Activated gamma-delta T cell treated with anti-CD3 and anti-CD28 coated beads, Interleukin-2, amount 50 U/mL, for 16 hours (primary cell): ENCODE measurements at regions not wholly inside any gene's neighbourhood (a gene's known extent, or its start where the extent isn't known, plus 50 kb on each side); places are given as distances from the start of the nearest gene placed in this dataset.

Experiments used
- DNase-seq: peaks from one replicate; pipeline ENCODE4 v3.0.0-alpha.2; 2020; ENCODE audit warnings: low read depth

DNA sequence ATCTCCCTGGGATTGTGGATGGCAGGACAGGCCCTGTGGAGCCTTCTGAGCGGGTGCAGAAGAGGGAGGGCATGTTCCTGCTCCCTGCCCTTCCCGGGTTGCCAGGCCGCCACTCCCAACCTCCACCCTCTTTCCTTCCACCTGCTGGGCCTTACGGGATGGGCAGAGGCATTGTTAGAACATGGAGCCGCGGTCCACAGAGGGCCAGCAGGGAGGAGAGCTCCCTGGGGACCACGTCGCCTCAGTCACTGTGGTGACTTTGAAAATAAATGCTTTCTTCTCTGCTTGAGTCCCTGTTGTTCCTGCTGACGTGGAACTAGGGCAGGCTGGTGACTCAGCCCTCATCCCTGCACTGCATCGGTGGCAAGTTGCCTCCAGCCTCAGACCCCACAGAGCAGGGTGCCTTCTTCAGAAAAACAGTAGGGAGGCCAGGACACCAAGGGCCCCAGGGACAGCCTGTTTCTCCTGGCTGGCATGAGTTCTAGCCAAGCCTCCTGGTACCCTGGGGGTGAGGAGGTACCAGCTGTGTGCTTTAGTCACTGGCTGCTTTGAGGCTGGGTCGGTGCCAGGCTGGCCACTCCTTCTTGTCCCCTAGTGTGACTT lies 224.9 kb downstream of the SEC14L1 start:
- no peak for DNase-seq

DNA sequence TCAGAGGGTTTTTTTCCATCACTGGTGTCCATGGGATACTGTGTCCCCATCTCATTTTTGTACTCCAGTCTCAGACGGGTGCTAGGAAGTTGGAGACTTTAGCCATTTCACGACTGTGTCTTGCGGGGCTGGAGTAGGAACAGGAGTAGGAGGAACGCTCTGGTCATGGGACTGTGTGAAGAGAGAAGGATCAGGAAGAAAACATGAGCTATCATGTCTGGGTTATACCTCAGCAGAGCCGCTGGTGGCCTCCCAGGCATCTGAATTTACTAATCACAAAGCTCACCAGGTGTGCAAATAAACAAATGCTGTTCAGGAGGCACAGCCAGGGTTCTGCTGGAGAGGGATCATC lies 225.4 kb downstream of the SEC14L1 start:
- DNase-seq: no peak

DNA sequence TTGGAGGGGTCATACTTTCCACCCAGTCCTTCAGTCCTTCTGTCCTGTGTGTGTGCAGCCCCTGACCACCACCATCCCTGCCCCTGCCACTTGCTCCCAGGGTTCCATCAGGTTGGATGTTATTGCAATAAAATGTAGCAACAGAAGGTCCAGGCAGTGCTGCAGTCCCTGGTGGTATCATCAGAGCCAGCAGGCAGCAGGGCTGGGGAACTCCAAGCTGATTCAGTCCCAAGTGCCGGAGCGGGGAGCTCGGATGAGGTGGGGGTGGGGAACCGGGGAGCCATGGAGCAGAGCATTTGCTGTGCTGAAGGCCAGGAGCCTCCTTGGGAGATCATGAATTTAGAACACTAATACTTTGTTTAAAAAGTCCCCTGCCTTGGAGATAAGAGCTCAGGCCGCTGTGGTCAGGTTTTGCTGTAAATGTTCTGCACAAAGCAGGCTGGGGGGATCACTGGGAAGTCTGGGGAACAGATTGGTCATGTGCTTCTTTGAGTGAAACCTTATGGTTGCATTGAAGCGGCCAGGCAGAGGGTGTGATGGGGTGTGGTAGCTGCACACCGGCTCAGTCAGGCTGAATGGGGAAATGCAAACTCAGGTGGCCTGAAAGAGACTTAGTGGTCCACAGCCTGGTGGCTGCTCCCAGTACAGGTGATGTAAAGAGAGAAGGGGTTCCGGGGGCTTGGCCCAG lies 225.9 kb downstream of the SEC14L1 start:
- DNase-seq: no peak

DNA sequence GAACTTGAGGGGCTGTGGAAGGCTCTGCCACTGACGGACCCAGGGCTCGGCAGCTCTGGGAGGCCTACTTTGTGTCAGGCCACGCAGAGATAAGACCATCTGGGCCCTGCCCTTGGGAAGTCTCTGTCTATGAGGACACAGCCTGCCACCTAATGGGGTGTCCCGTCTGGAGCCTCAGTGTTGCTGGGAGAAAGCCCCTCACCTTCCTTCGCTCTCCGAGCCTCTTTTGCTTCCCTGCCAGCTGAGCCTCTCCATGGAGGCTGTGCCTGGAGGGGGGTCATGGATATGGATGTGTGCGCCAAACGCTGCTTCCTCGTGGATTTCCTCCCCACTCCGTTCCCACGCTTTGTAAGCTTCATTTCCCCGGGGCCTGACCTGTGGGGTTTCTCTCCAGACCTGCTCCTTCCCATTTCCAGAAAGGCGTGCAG lies 228.8 kb downstream of the SEC14L1 start:
- no peak for DNase-seq

DNA sequence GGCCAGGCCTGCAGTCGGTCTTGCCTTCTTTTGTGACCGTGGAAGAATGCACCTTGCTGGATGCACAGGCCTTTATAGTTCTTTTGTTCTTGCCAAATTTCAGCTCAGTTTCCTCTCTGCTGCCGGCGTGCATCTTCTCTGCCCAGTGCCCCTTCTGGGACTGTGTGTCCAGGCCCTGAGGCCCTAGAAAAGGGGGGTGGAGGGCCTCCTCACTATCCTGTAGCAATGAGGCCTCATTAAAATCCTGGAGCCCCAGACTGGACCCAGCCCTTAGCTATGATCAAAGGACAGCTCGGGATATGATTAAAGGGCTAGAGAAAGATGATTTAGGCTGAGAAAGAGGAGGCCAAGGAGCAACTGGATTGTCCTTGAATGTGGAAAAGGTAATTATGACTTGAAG lies 229.8 kb downstream of the SEC14L1 start:
- no peak for DNase-seq

DNA sequence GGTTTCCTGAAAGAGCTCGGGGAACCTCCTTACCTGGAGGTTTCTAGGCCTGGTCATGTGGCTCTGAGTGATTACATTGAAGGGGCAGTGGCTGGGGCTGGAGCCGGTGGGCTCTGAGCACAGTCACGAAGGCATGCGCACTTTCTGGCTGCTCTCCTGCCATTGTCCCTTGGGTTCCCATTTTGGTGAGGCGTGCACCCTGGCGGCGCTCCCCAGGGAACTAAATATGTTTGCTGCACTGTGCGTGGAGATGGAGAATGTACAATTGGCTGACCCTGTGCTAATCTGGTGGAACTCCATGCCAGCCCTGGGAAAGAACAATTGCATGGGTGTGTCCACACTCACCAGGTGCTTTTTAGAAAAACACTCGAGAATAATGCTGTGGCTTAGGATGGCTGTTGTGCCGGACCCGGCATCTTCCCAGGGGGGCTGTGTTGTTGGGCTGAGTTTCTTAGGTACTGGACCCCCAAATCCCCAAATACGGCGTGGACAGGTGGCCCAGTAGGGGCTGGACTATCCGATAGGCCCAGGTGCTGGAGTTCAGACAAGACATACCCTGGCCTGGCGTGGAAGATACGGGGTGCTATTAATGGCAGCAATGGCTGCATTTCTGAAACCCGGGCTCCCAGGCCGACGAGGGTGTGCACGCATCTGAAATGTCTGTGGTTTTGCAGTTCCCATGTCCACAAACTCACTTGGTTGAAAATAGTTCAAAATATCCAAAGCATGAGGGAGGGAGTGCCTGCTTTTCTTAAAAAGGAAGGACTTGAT lies 230.5 kb downstream of the SEC14L1 start:
- DNase-seq: no peak

DNA sequence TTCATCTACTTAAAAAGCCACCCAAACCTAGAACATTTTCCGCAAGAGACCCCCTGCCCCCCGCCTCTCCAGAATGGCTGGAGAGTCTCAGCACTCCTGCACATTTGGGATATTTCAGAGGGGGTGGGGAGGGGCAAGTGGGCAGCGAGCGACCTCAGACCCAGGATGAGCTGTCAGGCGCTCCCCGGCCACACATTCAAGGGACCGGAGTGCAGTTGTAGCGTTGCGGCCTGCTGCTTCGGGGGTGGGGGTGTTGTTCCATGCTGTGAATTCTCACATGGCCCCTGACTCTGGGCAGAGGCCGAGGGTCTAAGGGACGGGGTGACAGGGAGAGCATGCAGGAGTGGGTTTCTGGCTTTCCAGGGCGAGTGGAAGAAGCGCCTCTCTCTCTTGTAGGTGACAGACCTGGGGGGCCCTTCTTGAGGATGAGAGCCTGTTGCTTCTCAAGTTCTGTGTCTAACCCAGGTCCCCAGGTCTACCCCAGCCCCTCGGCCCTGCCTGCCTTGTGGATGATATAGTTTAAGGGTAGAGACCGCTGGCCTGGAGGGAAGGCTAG lies 231.2 kb downstream of the SEC14L1 start:
- no peak for DNase-seq

DNA sequence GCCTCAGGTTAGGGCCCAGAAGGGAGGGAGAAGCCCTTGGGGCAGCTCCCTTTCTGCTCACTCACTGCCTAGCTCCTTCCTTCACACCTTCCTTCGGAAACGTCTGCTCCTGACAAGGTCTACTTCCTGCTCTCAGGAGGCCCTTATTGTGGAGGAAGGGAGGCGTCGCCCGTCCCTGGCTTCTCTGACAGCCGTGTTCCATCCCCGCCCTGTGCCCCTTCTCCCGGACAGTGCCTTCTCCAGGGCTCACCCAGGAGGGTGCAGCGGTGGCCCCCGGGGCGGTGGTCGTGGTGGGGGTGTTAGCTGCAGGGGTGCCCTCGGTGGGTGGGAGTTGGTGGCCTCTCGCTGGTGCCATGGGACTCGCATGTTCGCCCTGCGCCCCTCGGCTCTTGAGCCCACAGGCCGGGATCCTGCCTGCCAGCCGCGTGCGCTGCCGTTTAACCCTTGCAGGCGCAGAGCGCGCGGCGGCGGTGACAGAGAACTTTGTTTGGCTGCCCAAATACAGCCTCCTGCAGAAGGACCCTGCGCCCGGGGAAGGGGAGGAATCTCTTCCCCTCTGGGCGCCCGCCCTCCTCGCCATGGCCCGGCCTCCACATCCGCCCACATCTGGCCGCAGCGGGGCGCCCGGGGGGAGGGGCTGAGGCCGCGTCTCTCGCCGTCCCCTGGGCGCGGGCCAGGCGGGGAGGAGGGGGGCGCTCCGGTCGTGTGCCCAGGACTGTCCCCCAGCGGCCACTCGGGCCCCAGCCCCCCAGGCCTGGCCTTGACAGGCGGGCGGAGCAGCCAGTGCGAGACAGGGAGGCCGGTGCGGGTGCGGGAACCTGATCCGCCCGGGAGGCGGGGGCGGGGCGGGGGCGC lies 231.9 kb downstream of the SEC14L1 start:
- DNase-seq: no peak

DNA sequence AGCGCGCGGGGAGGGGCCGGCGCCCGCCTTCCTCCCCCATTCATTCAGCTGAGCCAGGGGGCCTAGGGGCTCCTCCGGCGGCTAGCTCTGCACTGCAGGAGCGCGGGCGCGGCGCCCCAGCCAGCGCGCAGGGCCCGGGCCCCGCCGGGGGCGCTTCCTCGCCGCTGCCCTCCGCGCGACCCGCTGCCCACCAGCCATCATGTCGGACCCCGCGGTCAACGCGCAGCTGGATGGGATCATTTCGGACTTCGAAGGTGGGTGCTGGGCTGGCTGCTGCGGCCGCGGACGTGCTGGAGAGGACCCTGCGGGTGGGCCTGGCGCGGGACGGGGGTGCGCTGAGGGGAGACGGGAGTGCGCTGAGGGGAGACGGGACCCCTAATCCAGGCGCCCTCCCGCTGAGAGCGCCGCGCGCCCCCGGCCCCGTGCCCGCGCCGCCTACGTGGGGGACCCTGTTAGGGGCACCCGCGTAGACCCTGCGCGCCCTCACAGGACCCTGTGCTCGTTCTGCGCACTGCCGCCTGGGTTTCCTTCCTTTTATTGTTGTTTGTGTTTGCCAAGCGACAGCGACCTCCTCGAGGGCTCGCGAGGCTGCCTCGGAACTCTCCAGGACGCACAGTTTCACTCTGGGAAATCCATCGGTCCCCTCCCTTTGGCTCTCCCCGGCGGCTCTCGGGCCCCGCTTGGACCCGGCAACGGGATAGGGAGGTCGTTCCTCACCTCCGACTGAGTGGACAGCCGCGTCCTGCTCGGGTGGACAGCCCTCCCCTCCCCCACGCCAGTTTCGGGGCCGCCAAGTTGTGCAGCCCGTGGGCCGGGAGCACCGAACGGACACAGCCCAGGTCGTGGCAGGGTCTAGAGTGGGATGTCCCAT lies 232.8 kb downstream of the SEC14L1 start:
- no peak for DNase-seq

DNA sequence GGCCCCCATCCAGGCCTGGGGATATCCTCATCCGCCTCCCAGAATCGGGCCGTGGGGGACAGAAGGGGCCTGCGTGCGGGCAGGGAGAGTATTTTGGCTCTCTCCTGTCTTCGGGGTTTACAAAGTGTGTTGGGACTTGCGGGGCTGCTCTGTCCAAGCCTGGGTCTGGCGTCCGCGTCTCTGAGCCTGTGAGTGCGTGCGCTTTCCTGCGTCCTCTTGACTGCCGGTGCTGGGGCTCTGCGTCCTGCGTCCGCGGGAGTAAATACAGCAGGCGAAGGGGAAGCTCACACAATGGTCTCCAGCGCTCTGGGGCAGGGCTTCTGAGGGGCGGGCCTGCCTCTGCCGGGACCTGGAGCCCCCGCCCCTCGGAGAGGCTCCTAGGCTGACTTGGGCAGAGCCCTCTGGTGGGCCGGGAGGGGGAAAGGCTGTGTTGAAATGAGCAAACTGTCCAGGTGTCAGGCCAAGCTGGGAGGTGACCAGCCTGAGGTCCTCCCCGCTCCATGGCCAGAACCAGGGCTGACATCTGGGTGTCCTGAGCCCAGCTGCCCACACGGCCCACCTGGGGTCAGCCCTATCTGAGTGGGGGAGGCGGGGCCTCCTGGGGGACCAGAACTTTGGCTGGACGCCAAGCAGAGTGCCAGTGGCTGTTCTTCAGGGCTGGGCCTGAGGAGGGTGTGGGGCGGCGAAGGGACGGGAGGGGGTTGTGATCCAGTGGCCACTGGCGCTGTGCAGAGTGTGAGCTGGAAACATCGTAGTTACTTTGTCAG lies 233.6 kb downstream of the SEC14L1 start:
- peak; percentile 62 for DNase-seq

DNA sequence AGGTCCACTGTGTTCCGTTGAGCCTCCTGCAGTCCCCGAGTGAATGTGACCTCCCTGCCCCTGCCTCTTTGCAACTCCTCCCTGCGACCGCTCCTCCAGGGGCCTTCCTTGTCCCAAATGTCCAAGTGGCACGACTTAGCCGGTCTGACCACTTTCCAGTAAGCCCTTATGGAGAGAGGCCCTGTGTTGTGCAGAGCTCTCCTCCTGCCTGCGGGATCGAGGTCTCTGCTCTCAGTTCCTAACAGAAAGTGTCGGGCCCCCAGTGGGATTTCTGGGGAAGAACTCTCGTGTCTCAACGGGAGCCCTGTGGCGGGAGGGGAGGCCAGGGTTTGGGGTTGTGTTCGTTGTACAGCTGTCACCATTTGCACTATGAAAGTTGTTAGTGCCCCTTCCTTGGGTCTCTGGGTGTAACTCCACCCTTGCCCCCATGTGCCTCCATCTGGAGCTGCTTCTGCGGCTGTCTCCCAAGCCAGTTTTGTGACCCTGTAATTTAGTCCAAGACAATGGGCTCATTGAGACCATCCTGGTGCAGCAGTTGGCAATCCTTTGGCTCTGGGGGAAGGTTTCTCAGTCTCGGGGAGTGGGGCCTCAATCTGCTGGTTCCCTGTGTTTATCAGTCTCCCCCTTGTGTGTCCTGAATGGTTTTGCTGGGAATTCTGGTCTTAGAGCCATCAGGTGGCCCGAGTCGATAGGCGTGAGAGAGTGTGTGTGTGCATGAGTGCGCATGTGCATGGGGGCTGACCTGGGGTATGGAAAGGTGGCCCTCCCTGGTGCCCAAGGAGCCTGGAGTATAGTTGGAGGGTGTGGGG lies 234.5 kb downstream of the SEC14L1 start:
- DNase-seq: no peak

DNA sequence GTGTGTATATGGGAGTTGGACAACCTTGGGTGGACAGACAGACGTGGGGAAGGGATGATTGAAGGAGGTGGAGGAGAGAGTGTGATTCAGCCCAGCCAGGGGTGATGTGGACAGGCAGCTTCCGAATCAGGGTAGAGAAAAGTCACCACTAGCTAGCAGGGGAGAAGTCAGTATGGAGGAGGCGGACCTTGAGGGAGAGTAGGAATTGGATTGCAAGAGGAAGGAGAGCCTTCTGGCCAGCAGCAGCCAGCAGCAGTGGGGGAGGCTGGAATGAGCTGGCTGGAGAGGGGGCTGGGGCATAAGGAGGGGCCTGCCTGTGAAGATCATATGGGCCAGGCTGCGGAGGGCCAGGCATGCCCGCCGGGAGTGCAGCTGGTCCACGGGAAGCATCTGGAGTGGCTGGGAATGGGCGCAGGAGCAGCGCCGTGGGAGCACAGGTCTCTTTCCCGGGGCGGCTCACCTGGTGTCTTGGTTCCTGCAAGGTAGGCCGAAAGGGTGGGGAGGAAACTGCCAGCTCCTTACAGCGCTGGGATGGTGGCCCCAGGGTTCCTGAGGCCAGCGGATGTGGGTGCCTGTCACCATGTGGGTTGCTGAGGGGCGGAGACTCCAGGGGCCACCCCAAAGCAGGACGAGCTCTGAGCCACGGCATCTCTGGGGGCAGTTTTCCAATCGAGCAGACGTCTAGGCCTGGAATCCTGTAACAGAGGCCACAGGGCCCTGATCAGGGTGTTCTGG lies 235.3 kb downstream of the SEC14L1 start:
- DNase-seq: peak; percentile 60

DNA sequence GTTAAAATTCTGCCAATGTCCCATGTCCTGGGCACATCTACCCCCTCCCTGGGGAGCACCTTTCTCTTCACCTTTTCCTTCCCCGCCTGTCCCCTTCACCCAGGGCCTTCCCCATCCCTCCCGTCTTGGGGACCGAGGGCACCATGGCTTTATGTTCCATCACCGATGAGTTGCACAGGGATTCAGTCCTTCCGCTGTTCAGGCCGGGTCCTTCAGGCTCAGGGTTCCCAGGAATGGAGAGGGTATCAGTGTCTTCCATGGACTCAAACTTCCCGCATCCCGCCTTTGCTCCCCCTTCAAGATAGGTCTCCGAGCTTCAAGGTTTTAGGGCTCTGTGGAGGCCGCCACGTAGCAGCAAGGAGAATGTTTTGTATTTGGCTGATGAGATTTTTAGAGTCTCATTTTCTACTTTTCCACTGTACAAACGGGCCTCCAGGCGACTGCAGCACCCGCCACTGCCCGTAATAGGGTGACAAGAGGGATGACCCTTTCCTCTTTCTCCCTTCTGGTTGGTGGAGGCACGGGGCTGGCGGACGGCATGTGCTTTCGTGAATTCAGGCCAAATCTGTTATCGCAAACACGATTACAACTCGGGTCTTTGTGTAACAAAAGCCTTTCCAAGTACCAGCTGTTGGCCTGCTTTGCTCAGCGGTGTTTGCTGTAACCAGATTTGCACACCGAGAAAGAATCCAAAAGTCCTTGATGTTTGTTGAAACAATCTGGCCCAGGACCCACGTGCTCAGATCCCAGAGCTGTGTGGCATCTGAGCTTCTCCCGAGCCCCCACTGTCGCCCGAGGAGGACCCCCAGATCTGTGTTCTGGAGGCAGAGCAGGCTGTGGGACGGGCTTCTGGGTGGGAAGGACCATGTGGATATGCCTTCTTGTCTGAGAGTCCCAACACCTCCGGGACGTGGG lies 236.3 kb downstream of the SEC14L1 start:
- no peak for DNase-seq

DNA sequence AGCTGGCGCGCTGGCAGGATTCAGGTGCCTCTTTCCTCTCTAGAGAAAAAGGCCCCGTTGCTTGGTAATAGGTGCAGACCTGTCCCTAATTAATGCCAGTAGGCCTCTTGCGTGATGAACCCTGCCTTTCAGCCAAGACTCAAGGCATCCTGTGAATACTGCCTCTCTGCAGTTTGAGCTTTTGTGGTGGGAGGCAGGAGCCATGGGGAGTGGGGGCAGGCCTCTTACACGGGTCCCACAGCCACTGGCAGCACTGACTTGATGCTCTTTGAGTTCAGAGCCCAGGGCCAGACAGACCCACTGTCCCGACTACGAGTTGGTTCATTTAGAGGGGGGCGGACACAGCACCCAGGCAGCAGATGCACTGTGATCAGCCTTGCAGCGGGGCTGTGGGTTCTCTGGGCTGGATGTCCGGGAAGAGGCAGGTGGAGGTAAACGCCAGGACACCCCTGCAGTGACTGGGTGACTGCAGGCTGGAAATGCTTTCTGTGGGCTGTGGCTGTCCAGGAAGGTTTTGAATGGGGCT lies 237.0 kb downstream of the SEC14L1 start:
- no peak for DNase-seq

DNA sequence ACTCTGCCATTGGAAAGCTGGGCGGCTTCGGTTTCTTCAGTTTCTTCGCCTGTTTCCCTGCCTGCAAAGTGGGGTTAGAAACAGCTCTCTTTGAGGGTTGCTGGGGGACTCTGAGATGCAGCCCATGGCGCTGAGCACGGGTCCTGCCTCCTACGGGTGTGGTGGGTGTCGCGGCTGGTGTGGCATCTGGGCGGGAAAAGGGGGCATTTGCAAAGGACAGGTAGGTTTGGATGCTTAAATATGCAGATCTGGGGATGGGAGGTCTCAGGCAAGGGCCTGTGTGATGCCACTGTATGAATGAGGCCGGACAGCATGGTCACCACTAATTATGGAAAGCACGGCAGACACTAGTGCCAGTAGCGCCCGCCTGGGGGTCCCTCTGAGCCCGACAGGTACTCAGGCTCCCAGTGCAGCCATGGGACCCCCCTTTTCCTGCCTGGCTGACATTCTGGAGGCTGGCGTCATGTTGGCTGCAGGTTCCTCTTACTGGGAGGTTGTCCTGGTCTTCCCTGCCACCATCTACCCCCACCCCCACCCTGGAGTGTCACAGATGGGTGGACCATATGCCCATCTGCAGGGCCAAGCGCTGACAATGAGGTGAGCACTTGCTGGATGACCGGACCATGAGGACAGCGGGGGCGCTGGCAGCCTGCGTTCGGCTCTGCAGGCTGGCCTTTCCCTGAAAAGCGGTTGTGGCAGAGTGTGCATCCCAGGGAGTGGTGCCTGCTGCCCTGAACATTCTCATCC lies 237.7 kb downstream of the SEC14L1 start:
- no peak for DNase-seq

DNA sequence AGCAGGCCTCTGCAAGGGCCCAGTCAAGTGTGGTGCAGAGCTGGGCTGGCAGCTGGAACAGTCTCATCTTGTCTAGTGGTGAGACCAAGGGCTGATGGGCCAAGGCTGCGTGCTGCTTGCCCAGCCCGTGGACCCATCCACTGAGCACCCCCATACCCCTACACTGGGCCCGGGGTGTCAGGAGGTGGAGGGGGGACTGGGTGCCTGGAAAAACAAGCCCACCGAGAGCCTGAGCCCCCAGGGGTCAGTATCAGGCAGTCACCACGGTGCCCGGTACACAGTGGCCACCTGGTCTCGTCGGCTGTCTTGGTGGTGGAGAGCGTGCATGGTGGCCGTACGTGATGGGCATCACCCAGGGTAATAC lies 238.3 kb downstream of the SEC14L1 start:
- DNase-seq: no peak

DNA sequence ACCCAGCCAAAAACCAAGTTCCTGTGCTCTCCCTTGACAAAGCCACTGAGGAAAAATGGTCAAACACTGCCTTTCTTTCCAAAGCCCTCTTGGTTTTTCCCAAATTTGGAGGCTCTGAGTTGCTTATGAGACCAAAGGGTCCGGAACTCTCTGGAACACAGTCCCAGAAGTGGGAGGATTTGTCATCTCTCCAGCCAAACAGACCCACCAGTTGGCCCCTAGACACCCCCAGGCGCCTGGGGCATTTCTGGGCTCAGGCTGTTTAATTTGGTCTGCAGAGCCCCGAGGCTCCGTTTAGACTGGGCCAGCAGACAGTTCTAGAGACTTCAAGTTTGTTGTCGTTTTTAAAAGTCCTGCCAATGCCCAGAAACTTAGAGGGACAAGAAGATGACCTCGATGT lies 239.1 kb downstream of the SEC14L1 start:
- DNase-seq: no peak
